Stomach (tissue), 4 donors: ENCODE measurements at regions not wholly inside any gene's neighbourhood (a gene's known extent, or its start where the extent isn't known, plus 50 kb on each side); places are given as distances from the start of the nearest gene placed in this dataset.

Experiments
- POLR2A ChIP-seq, 4 donors: fragments of 450-650 bp; IDR thresholded peaks; one replicate each; pipeline ENCODE4 v1.6.1; 2016; ENCODE audit warnings: antibody characterized with exemption in 4 of 4, control low read depth in 2 of 4, mild to moderate bottlenecking in 1 of 4, moderate library complexity in 1 of 4
- POLR2AphosphoS5 ChIP-seq, 3 donors: sonication (generic); formaldehyde crosslinking; IDR thresholded peaks; one replicate each; pipeline ENCODE4 v1.6.1; 2016; ENCODE audit warnings: antibody characterized with exemption in 3 of 3
- TF ChIP-seq, protein P1 (sequence below), 7 experiments: fragments of 450-650 bp in 4 of 7; fragments of 200-600 bp in 3 of 7; sonication (generic) in 3 of 7; IDR thresholded peaks; one replicate each; pipeline ENCODE4 v1.5.1; 2016 to 2019; ENCODE audit warnings: antibody characterized with exemption in 7 of 7, control low read depth in 2 of 7, mild to moderate bottlenecking in 1 of 7

DNA sequence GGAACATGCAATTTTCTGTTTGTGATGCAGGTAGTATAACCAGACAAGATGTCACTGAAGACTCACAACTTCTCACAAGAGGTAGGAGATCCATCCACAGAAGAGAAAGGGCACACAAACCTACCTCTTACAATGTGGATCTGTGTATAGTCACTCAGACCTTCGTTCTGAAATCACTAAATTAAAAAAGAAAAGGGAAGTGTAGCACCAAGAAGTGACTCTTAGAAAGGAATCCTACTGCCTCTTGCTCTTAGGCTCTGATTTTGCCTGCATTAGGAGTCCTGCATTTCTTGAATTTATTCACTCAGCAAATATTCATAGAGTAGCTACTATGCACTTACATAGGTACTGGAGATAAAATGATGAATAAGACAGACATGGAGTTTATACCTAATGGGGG lies 347.6 kb downstream of the BMP4 start:
- TF ChIP-seq, protein P1, sequence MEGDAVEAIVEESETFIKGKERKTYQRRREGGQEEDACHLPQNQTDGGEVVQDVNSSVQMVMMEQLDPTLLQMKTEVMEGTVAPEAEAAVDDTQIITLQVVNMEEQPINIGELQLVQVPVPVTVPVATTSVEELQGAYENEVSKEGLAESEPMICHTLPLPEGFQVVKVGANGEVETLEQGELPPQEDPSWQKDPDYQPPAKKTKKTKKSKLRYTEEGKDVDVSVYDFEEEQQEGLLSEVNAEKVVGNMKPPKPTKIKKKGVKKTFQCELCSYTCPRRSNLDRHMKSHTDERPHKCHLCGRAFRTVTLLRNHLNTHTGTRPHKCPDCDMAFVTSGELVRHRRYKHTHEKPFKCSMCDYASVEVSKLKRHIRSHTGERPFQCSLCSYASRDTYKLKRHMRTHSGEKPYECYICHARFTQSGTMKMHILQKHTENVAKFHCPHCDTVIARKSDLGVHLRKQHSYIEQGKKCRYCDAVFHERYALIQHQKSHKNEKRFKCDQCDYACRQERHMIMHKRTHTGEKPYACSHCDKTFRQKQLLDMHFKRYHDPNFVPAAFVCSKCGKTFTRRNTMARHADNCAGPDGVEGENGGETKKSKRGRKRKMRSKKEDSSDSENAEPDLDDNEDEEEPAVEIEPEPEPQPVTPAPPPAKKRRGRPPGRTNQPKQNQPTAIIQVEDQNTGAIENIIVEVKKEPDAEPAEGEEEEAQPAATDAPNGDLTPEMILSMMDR (IDR thresholded peaks at IDR 0.05) = no peak
- TF ChIP-seq POLR2AphosphoS5 (IDR thresholded peaks at IDR 0.05) (no peak), POLR2A (IDR thresholded peaks at IDR 0.05) (no peak)
